ENCODE measurements at regions not wholly inside any gene's neighbourhood (a gene's known extent, or its start where the extent isn't known, plus 50 kb on each side); places are given as distances from the start of the nearest gene placed in this dataset.

GRCh38 chr12:103139876-103140275, 182.4 kb downstream of the ASCL1 start:
- ChIA-PET POLR2A (no interaction called here), CTCF (interaction anchor here (1.2 kb wide), 1 partner anchor 15 kb away, joined by 5 read pairs; no protein-coding TSS in a partner anchor)
- H3K27ac ChIP-seq, result no peak overlapping the region
- H3K4me2 ChIP-seq, result no peak overlapping the region
- DNase-seq (ENCODE audit: low read depth in 1 of 2, low spot score in 1 of 2) (no peak), FAIRE-seq (no peak), ATAC-seq (no peak)
- no peaks in the 10 kb centered on the region for H3K9me3 ChIP-seq
- TF ChIP-seq ESRRA (IDR thresholded peaks at IDR 0.05; ENCODE audit: borderline replicate concordance, low read length) (no peak), NPAS2 (CRISPR knock-in tag; IDR thresholded peaks at IDR 0.05; ENCODE audit: borderline replicate concordance) (no peak), FOXS1 (CRISPR knock-in tag; IDR thresholded peaks at IDR 0.05) (no peak), FOSL2 (IDR thresholded peaks at IDR 0.05) (no peak), FOSL2 (CRISPR knock-in tag; IDR thresholded peaks at IDR 0.05) (no peak), REST (IDR thresholded peaks at IDR 0.05) (no peak), POLR2A (IDR thresholded peaks at IDR 0.05; ENCODE audit: low read length) (no peak), ZNF302 (CRISPR knock-in tag; IDR thresholded peaks at IDR 0.05) (no peak), E2F6 (IDR thresholded peaks at IDR 0.05; ENCODE audit: borderline replicate concordance, low read depth) (no peak)
- WGBS (ENCODE audit: missing lambda C conversion rate), result 2% methylated on average over 3 of the region's 3 CpGs
- H3K4me3 ChIP-seq, result no peak overlapping the region
- no peaks in the 10 kb centered on the region for H3K4me1 ChIP-seq

GRCh38 chr12:103140286-103140685, 182.8 kb downstream of the ASCL1 start:
- H3K9me3 ChIP-seq, result no peaks in the 10 kb centered on the region
- ChIA-PET CTCF (interaction anchor here (1.2 kb wide), 1 partner anchor 15 kb away, joined by 5 read pairs; no protein-coding TSS in a partner anchor), POLR2A (no interaction called here)
- WGBS (ENCODE audit: missing lambda C conversion rate), result 40% methylated on average over 5 of the region's 5 CpGs
- no peak overlapping the region for H3K27ac ChIP-seq
- no peak for TF ChIP-seq CTCF (IDR thresholded peaks at IDR 0.05)
- TF ChIP-seq ZNF302 (CRISPR knock-in tag; IDR thresholded peaks at IDR 0.05), result no peak
- no peak for TF ChIP-seq E2F6 (IDR thresholded peaks at IDR 0.05; ENCODE audit: borderline replicate concordance, low read depth)
- no peak for TF ChIP-seq FOSL2 (IDR thresholded peaks at IDR 0.05)
- TF ChIP-seq FOSL2 (CRISPR knock-in tag; IDR thresholded peaks at IDR 0.05), result no peak
- TF ChIP-seq REST (IDR thresholded peaks at IDR 0.05), result no peak
- TF ChIP-seq KDM1A (IDR thresholded peaks at IDR 0.05; ENCODE audit: low read depth), result no peak
- TF ChIP-seq MYC (IDR thresholded peaks at IDR 0.05; ENCODE audit: borderline replicate concordance, low read length), result no peak
- TF ChIP-seq RAD21 (conservative IDR thresholded peaks at IDR 0.05 in 1 of 2, IDR thresholded peaks at IDR 0.05 in 1 of 2), result no peak
- no peak for TF ChIP-seq USF2 (IDR thresholded peaks at IDR 0.05)
- TF ChIP-seq RARB (CRISPR knock-in tag; IDR thresholded peaks at IDR 0.05), result no peak
- no peak for TF ChIP-seq ZFP36 (IDR thresholded peaks at IDR 0.05; ENCODE audit: borderline replicate concordance, partially characterized antibody)
- no peak for TF ChIP-seq NPAS2 (CRISPR knock-in tag; IDR thresholded peaks at IDR 0.05; ENCODE audit: borderline replicate concordance)
- TF ChIP-seq CEBPB (IDR thresholded peaks at IDR 0.05), result no peak
- no peak for TF ChIP-seq GATA3 (IDR thresholded peaks at IDR 0.05; ENCODE audit: borderline replicate concordance)
- TF ChIP-seq HOXB5 (CRISPR knock-in tag; IDR thresholded peaks at IDR 0.05), result no peak
- no peak for TF ChIP-seq MAZ (IDR thresholded peaks at IDR 0.05; ENCODE audit: borderline replicate concordance, low read depth, low read length)
- TF ChIP-seq CBX2 (IDR thresholded peaks at IDR 0.05; ENCODE audit: borderline replicate concordance, low read depth), result no peak
- ATAC-seq, result no peak
- FAIRE-seq, result no peak
- no peak overlapping the region for H3K4me2 ChIP-seq
- H3K4me1 ChIP-seq, result no peaks in the 10 kb centered on the region
- H3K4me3 ChIP-seq, result no peak overlapping the region
- no peak for DNase-seq (ENCODE audit: low read depth in 1 of 2, low spot score in 1 of 2)
